HCT116 (cell line): ENCODE measurements at regions not wholly inside any gene's neighbourhood (a gene's known extent, or its start where the extent isn't known, plus 50 kb on each side); places are given as distances from the start of the nearest gene placed in this dataset.

Source experiments
- ATAC-seq: fragments of 200-7000 bp; cut with Tn5 transposase; 2 replicates; pipeline ENCODE4 v1.9.1; 2020; ENCODE audit warnings: mild to moderate bottlenecking, moderate library complexity
- BruUV-seq: library from RNA; stranded (reverse); fragments of 400-500 nt; replicated peaks from 2 replicates; lab custom pipeline; 2021; lab: Mats Ljungman, UMichigan
- CTCF ChIA-PET: fragments of 300-600 bp; sonication (Branson Sonifier 250); formaldehyde crosslinking; loops from one replicate; lab custom pipeline; 2021; ENCODE audit warnings: antibody characterized with exemption; lab: Charles Lee
- POLR2A ChIA-PET: fragments of 300-600, 350-600 bp; sonication (Branson Sonifier 250); formaldehyde crosslinking; loops from one replicate; lab custom pipeline; 2021; ENCODE audit warnings: antibody characterized with exemption; lab: Charles Lee
- RAD21 ChIA-PET, 2 experiments: fragments of 300-600 bp; sonication (Branson Sonifier 250); formaldehyde crosslinking; loops; one replicate each; lab custom pipeline; 2023; ENCODE audit warnings: low total read pairs in 2 of 2; ENCODE audit not compliant: uncharacterized antibody in 2 of 2, unreplicated experiment in 2 of 2, low non-redundant PET in 1 of 2; lab: Charles Lee
- DNase-seq: peaks from one replicate; pipeline ENCODE4 v3.0.0-alpha.2; 2010; ENCODE audit warnings: low read depth, low spot score
- H2AFZ ChIP-seq: fragments of 200-600 bp; shearing (Covaris generic), sonication (generic); 2 replicates; pipeline ENCODE4 v1.6.1; 2017; ENCODE audit warnings: low read depth, mixed run types, mixed read lengths, antibody characterized with exemption, low read length; ENCODE audit not compliant: poor library complexity, severe bottlenecking
- H3K27ac ChIP-seq: 2 replicates; pipeline ENCODE4 v1.5.1; 2012; ENCODE audit warnings: low read depth, low read length
- H3K27me3 ChIP-seq: fragments of 200-600 bp; sonication (generic); 2 replicates; pipeline ENCODE4 v1.6.1; 2016; ENCODE audit warnings: mixed run types, low read length, mixed read lengths; ENCODE audit not compliant: insufficient read depth
- H3K36me3 ChIP-seq, 2 experiments: fragments of 200-500 bp in 1 of 2; fragments of 200-600 bp in 1 of 2; sonication (Bioruptor generic) in 1 of 2; sonication (generic) in 1 of 2; 2 replicates each; pipeline versions ENCODE4 v1.5.1 to v1.6.1; 2014 to 2016; ENCODE audit warnings: low read length in 2 of 2, inconsistent platforms in 1 of 2, mixed read lengths in 1 of 2, mixed run types in 1 of 2; ENCODE audit not compliant: insufficient read depth in 2 of 2, control insufficient read depth in 1 of 2
- H3K4me1 ChIP-seq, 2 experiments: fragments of 200-600 bp in 1 of 2; sonication (generic) in 1 of 2; 2 replicates each; pipeline versions ENCODE4 v1.5.1 to v1.6.1; 2012 to 2017; ENCODE audit warnings: low read length in 2 of 2, inconsistent platforms in 1 of 2, mild to moderate bottlenecking in 1 of 2, mixed read lengths in 1 of 2, mixed run types in 1 of 2, moderate library complexity in 1 of 2; ENCODE audit not compliant: insufficient read depth in 2 of 2, control insufficient read depth in 1 of 2
- H3K4me2 ChIP-seq: fragments of 200-600 bp; sonication (generic); 2 replicates; pipeline ENCODE4 v1.6.1; 2017; ENCODE audit warnings: mixed run types, low read length, mixed read lengths
- H3K4me3 ChIP-seq, 2 experiments: fragments of 200-600 bp in 1 of 2; sonication (generic) in 1 of 2; replicated peaks in 1 of 2; 2 replicates each; pipeline ENCODE4 v1.5.1; 2011 to 2016; ENCODE audit warnings: low read length in 2 of 2, control low read depth in 1 of 2, low read depth in 1 of 2, mild to moderate bottlenecking in 1 of 2, mixed read lengths in 1 of 2, mixed run types in 1 of 2
- H3K79me2 ChIP-seq: fragments of 200-600 bp; sonication (generic); 2 replicates; pipeline ENCODE4 v1.6.1; 2017; ENCODE audit warnings: mild to moderate bottlenecking, mixed run types, low read length, moderate library complexity, mixed read lengths; ENCODE audit not compliant: insufficient read depth
- H3K9ac ChIP-seq: fragments of 200-600 bp; sonication (generic); 2 replicates; pipeline ENCODE4 v1.6.1; 2016; ENCODE audit warnings: low read length, mixed read lengths
- H3K9me2 ChIP-seq: fragments of 200-600 bp; sonication (generic), shearing (Covaris generic); 2 replicates; pipeline ENCODE4 v1.6.1; 2017; ENCODE audit warnings: mixed run types, mild to moderate bottlenecking, moderate library complexity; ENCODE audit not compliant: insufficient read depth
- H3K9me3 ChIP-seq, 2 experiments: fragments of 200-500 bp in 1 of 2; fragments of 200-600 bp in 1 of 2; sonication (Bioruptor generic) in 1 of 2; sonication (generic) in 1 of 2; 2 replicates each; pipeline ENCODE4 v1.6.1; 2014 to 2017; ENCODE audit warnings: low read length in 2 of 2, mixed read lengths in 2 of 2, inconsistent platforms in 1 of 2, low read depth in 1 of 2, mild to moderate bottlenecking in 1 of 2, mixed run types in 1 of 2, moderate library complexity in 1 of 2; ENCODE audit not compliant: control insufficient read depth in 1 of 2, insufficient read depth in 1 of 2
- H4K20me1 ChIP-seq: fragments of 200-600 bp; sonication (generic), shearing (Covaris generic); 2 replicates; pipeline ENCODE4 v1.6.1; 2017; ENCODE audit warnings: mixed run types, mild to moderate bottlenecking, moderate library complexity; ENCODE audit not compliant: insufficient read depth
- ATF3 ChIP-seq: IDR thresholded peaks from 2 replicates; pipeline ENCODE4 v1.6.1; 2012
- CBX3 ChIP-seq: IDR thresholded peaks from 2 replicates; pipeline ENCODE4 v1.6.1; 2012; ENCODE audit warnings: low read depth
- ELF1 ChIP-seq: IDR thresholded peaks from 2 replicates; pipeline ENCODE4 v1.6.1; 2012; ENCODE audit warnings: low read depth, borderline replicate concordance
- EZH2 ChIP-seq: fragments of 200-600 bp; sonication (generic); IDR thresholded peaks from 2 replicates; pipeline ENCODE4 v1.6.1; 2017; ENCODE audit warnings: antibody characterized with exemption, mixed run types
- JUND ChIP-seq: IDR thresholded peaks from 2 replicates; pipeline ENCODE4 v1.6.1; 2012
- POLR2AphosphoS5 ChIP-seq: IDR thresholded peaks from 2 replicates; pipeline ENCODE4 v1.6.1; 2011; ENCODE audit warnings: mild to moderate bottlenecking, low read depth, low read length, moderate library complexity
- RAD21 ChIP-seq: IDR thresholded peaks from 2 replicates; pipeline ENCODE4 v1.6.1; 2012; ENCODE audit warnings: low read depth, mild to moderate bottlenecking
- SIN3A ChIP-seq: IDR thresholded peaks from 2 replicates; pipeline ENCODE4 v1.6.1; 2012; ENCODE audit warnings: low read depth
- SP1 ChIP-seq: IDR thresholded peaks from 2 replicates; pipeline ENCODE4 v1.6.1; 2012; ENCODE audit warnings: low read depth
- TCF7L2 ChIP-seq: IDR thresholded peaks from 2 replicates; pipeline ENCODE4 v1.7.0; 2011; ENCODE audit warnings: borderline replicate concordance, inconsistent platforms; ENCODE audit not compliant: insufficient read depth, insufficient read length; ENCODE audit errors: extremely low read depth
- YY1 ChIP-seq: IDR thresholded peaks from 2 replicates; pipeline ENCODE4 v1.6.1; 2011; ENCODE audit warnings: low read length, low read depth, moderate library complexity, mild to moderate bottlenecking; ENCODE audit not compliant: insufficient replicate concordance; ENCODE audit errors: extremely low read depth
- ZFX ChIP-seq: fragments of 450-650 bp; IDR thresholded peaks from 2 replicates; pipeline ENCODE4 v1.6.1; 2017
- ZNF274 ChIP-seq: fragments of 200-500 bp; sonication (Bioruptor generic); IDR thresholded peaks from 2 replicates; pipeline ENCODE4 v1.6.1; 2014; ENCODE audit warnings: mild to moderate bottlenecking, low read depth, low read length, inconsistent platforms
- intact Hi-C: fragments of 100-400 bp; cut with micrococcal nuclease; formaldehyde crosslinking; loops from 2 replicates; pipeline ENCODE4 v1.10.0; 2022
- TF ChIP-seq, protein P1 (sequence below): IDR thresholded peaks from 2 replicates; pipeline ENCODE4 v1.6.1; 2011; ENCODE audit warnings: mild to moderate bottlenecking, low read length, moderate library complexity; ENCODE audit not compliant: insufficient replicate concordance; ENCODE audit errors: extremely low read depth
- TF ChIP-seq, protein P2 (sequence below): IDR thresholded peaks from 2 replicates; pipeline ENCODE4 v1.6.1; 2012; ENCODE audit warnings: low read depth

DNA sequence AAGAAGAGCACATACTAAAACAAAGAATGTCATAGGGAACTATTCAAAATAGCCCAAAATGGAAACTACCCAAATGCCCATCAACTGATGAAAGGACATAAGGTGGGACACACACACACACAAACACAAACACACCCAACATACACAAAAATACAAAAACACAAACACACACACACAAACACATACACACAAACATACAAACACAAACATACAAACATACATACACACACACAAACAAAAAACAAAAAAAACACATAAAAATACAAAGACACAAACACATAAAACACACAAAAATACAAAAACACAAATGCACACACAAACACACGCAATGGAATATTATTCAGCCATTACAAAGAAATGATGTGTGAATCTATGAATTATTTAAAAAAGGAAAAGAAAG lies 203.6 kb downstream of the ERMARD start:
- no peaks in the 10 kb centered on the region for H3K4me1 ChIP-seq
- no peaks in the 10 kb centered on the region for H3K79me2 ChIP-seq
- no peak overlapping the region for H3K9ac ChIP-seq
- H4K20me1 ChIP-seq: no peaks in the 10 kb centered on the region
- H3K4me2 ChIP-seq: no peak overlapping the region
- CTCF ChIA-PET: no interaction called here
- no peaks in the 10 kb centered on the region for H3K27me3 ChIP-seq
- H2AFZ ChIP-seq: no peak overlapping the region
- POLR2A ChIA-PET: no interaction called here
- DNase-seq (no peak), ATAC-seq (no peak)
- RAD21 ChIA-PET: no interaction called here
- H3K27ac ChIP-seq: no peak overlapping the region
- no peaks in the 10 kb centered on the region for H3K9me2 ChIP-seq
- TF ChIP-seq, protein P1, sequence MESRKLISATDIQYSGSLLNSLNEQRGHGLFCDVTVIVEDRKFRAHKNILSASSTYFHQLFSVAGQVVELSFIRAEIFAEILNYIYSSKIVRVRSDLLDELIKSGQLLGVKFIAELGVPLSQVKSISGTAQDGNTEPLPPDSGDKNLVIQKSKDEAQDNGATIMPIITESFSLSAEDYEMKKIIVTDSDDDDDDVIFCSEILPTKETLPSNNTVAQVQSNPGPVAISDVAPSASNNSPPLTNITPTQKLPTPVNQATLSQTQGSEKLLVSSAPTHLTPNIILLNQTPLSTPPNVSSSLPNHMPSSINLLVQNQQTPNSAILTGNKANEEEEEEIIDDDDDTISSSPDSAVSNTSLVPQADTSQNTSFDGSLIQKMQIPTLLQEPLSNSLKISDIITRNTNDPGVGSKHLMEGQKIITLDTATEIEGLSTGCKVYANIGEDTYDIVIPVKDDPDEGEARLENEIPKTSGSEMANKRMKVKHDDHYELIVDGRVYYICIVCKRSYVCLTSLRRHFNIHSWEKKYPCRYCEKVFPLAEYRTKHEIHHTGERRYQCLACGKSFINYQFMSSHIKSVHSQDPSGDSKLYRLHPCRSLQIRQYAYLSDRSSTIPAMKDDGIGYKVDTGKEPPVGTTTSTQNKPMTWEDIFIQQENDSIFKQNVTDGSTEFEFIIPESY: no peak
- TF ChIP-seq, protein P2, sequence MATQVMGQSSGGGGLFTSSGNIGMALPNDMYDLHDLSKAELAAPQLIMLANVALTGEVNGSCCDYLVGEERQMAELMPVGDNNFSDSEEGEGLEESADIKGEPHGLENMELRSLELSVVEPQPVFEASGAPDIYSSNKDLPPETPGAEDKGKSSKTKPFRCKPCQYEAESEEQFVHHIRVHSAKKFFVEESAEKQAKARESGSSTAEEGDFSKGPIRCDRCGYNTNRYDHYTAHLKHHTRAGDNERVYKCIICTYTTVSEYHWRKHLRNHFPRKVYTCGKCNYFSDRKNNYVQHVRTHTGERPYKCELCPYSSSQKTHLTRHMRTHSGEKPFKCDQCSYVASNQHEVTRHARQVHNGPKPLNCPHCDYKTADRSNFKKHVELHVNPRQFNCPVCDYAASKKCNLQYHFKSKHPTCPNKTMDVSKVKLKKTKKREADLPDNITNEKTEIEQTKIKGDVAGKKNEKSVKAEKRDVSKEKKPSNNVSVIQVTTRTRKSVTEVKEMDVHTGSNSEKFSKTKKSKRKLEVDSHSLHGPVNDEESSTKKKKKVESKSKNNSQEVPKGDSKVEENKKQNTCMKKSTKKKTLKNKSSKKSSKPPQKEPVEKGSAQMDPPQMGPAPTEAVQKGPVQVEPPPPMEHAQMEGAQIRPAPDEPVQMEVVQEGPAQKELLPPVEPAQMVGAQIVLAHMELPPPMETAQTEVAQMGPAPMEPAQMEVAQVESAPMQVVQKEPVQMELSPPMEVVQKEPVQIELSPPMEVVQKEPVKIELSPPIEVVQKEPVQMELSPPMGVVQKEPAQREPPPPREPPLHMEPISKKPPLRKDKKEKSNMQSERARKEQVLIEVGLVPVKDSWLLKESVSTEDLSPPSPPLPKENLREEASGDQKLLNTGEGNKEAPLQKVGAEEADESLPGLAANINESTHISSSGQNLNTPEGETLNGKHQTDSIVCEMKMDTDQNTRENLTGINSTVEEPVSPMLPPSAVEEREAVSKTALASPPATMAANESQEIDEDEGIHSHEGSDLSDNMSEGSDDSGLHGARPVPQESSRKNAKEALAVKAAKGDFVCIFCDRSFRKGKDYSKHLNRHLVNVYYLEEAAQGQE: no peak
- TF ChIP-seq EZH2 (no peak), SP1 (no peak), ATF3 (no peak), ZNF274 (no peak), TCF7L2 (no peak), ZFX (no peak), JUND (no peak), SIN3A (no peak), YY1 (no peak), CBX3 (no peak), ELF1 (no peak), POLR2AphosphoS5 (no peak), RAD21 (no peak)
- H3K9me3 ChIP-seq: no peaks in the 10 kb centered on the region
- H3K4me3 ChIP-seq: no peak overlapping the region
- intact Hi-C loops: loop anchor here (10.0 kb wide), 2 partner anchors 310 to 1000 kb away; no protein-coding TSS in a partner anchor
- BruUV-seq: no TSS peak
- no peaks in the 10 kb centered on the region for H3K36me3 ChIP-seq
